Spleen (tissue), 7 donors: ENCODE measurements at regions not wholly inside any gene's neighbourhood (a gene's known extent, or its start where the extent isn't known, plus 50 kb on each side); places are given as distances from the start of the nearest gene placed in this dataset.

Experiments used
- POLR2A ChIP-seq, 3 donors: fragments of 450-650 bp; IDR thresholded peaks; one replicate each; pipeline ENCODE4 v1.5.1; 2017; ENCODE audit warnings: antibody characterized with exemption in 3 of 3, mild to moderate bottlenecking in 1 of 3
- POLR2AphosphoS5 ChIP-seq, 3 donors: sonication (generic); formaldehyde crosslinking; IDR thresholded peaks; one replicate each; pipeline ENCODE4 v1.5.1; 2017; ENCODE audit warnings: antibody characterized with exemption in 3 of 3
- TF ChIP-seq, protein P1 (sequence below), 11 experiments: fragments of 200-600 bp in 7 of 11; fragments of 450-650 bp in 4 of 11; sonication (generic) in 4 of 11; IDR thresholded peaks in 8 of 11; conservative IDR thresholded peaks in 3 of 11; 1 replicate in 7 of 11; 2 replicates in 4 of 11; pipeline versions ENCODE4 v1.4.0 to v1.8.0; 2016 to 2021; ENCODE audit warnings: antibody characterized with exemption in 11 of 11, inconsistent platforms in 4 of 11, mild to moderate bottlenecking in 1 of 11
- donor health status: DM: no; HTN: no; CAD: no; lungs with moderate emphysema.
- donor health status: DM: no; HTN: no; CAD: no.
- donor health status: DM: no; HTN: no; CAD: no.

- no peak for TF ChIP-seq POLR2A (IDR thresholded peaks at IDR 0.05)
- TF ChIP-seq, protein P1, sequence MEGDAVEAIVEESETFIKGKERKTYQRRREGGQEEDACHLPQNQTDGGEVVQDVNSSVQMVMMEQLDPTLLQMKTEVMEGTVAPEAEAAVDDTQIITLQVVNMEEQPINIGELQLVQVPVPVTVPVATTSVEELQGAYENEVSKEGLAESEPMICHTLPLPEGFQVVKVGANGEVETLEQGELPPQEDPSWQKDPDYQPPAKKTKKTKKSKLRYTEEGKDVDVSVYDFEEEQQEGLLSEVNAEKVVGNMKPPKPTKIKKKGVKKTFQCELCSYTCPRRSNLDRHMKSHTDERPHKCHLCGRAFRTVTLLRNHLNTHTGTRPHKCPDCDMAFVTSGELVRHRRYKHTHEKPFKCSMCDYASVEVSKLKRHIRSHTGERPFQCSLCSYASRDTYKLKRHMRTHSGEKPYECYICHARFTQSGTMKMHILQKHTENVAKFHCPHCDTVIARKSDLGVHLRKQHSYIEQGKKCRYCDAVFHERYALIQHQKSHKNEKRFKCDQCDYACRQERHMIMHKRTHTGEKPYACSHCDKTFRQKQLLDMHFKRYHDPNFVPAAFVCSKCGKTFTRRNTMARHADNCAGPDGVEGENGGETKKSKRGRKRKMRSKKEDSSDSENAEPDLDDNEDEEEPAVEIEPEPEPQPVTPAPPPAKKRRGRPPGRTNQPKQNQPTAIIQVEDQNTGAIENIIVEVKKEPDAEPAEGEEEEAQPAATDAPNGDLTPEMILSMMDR (IDR thresholded peaks at IDR 0.05 in 8 of 11, conservative IDR thresholded peaks at IDR 0.05 in 3 of 11) = no peak
- peak in 1 of 3 donors; percentile 48 for TF ChIP-seq POLR2AphosphoS5 (IDR thresholded peaks at IDR 0.05)
Observed at GRCh38 chr13:29704648-29705047, 109.2 kb upstream of the SLC7A1 start.
